ENCODE measurements at regions not wholly inside any gene's neighbourhood (a gene's known extent, or its start where the extent isn't known, plus 50 kb on each side); places are given as distances from the start of the nearest gene placed in this dataset.

DNA sequence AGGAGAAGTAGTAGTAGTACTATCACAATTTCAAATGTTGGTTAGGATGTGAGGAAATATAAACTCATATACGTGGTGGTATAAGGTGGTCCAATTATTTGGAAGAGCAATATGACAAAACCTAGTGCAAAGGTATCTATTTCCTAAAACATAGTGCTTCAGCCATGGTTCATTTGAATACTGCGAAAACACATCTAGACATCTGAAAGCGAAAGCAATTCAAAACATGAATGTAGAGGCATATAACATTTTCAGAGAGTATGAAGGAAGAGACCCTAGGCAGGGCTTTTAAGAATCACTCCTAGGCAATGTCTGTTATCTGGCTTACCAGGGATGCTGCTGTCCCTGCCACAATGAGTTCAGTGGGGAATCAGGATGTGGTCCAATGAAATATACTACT lies 1085.8 kb downstream of the TDRD15 start:
- DNase-seq (ENCODE audit: low read depth) = no peak

DNA sequence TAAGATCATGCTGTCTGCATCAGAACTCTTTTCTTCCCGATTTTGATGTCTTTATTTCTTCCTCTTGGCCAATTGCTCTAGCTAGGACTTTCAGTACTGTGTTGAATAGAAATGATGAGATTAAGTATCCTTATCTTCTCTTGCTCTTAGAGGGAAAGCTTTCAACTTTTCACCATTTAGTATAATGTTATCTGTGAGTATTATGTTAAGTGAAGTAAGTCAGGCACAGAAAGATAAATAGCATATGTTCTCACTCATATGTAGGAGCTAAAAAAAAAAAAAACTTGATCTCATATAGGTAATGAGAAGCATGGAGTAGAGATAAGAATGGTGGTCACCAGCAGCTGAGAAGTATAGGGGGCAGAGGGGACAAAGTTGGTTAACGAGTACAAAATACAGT lies 1089.5 kb downstream of the TDRD15 start:
- DNase-seq (ENCODE audit: low read depth) = no peak

DNA sequence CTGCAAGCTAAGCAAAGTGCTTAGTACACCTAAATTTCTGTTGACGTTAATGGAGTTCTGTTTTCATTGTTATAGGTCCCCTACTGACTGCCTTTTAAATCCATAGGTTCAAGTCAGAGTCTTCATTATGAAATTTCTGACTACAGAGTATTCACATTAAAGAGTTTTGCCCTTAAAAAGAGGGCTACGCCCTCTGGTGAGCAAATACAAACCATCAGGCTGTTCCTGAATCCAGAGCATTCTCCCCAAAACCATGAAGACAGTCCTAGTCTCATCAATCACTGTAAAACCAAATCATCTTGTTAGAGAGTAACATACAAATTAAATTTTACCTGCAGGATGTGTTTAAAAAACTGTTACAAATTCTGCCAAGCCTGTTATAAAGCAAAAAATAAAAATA lies 1091.7 kb downstream of the TDRD15 start:
- no peak for DNase-seq (ENCODE audit: low read depth)

DNA sequence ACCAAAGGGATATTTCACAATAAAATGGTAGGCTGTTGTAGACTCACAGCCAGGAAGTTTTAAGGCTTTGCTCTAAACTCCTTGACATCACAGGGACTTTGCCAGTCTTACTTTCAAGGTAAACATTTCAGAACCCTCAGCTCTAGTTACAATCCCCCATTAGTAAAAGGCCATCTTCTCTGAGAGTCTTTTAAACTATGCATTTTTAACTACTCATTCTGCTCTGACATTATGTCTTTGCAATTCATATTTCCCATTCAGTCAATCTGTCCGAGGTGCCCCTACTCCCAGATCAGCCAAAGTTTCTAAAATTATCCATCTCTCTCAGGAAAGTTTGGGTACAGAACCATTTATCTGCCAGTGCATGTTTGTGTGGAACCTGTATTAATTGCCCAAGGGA lies 1094.1 kb downstream of the TDRD15 start:
- no peak for DNase-seq (ENCODE audit: low read depth)

DNA sequence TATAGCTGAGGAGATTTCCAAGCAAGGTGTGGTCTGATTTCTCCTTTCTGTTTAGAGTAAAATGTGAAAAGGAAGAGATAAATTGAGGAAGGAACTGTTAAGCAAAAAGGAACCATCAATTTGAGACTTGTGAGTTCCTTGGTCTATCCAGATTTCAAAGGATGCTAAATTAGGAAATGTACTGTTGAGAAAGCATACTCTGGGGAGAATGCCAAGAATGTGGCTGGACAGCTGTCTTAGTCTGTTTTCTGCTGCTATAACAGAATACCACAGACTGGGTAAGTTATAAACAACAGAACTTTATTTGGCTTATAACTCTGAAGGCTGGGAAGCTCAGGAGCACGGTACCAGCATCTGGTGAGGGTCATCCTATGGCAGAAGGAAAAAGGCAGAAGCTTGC lies 1097.2 kb downstream of the TDRD15 start:
- DNase-seq (ENCODE audit: low read depth) = no peak

DNA sequence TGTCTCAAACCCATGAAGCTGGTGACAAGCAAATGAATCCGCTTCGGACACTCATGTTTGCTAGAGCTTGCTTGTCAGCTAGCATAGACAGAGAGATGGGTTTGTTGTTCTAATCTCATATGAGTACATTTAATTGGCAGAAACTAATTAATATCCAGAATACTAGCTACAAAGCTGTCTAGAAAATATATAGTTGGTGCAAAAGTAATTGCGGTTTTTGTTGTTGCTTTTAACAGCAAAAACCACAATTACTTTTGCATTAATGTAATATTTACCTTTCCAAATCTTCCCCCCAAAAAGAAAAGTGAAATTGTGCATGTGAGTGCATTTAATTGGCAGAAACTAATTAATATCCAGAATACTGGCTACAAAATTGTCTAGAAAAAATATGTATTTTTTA lies 1115.2 kb downstream of the TDRD15 start:
- DNase-seq (ENCODE audit: low read depth) = no peak

DNA sequence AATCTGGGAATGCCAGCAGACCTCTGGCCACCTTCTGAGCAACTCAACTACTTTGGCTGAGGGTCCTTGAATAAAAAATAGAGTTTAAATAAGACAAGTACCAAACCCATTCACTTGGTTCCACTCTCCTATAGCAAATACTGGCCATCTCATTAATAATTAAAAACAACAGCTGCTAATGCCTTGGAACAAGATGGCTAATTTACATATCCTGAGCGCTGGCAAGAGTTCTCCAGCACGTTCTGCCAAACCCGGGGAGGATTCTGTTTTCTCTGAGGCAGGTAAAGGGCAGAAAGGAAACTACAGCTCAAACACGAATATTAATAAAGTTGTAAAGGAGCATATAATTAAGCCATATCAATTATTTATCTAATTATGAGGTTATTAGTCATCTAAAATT lies 1123.7 kb downstream of the TDRD15 start:
- DNase-seq (ENCODE audit: low read depth) = no peak

DNA sequence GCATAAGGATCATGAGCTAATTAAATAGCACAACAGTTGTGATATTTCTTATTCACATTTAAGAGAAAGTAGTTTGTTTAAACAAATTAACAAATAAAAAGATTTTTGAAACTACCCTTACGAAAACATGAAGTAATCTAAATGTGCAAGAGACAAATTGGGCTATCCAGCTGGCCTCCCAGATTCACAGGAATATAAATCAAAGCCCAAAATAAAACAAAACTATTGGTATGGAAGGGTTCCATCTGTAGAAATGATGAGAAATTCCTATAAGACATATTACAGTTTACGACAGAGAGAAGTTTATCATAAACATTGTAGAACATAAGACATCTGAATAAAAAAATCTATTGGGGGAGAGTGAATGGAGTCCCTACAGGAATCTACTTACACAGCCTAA lies 1125.1 kb downstream of the TDRD15 start:
- no peak for DNase-seq (ENCODE audit: low read depth)

DNA sequence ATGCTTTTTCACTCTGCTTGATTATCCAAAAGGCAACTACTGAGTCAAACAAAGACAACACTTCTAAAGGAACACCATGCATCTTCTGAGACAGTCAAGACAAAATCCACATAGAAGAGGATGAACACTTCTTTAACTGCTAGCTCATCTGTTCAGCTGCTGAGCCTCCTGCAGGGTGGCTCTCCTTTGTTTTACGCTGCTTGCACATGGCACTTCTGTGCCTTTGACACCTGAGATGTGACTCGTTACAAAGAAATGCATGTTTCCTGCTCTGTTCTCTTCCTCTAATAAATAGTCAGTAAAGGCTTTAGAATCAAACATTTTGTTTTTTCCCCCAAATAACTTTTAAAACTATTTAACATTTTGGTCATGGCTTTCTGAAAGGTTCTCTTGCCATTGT lies 1129.4 kb downstream of the TDRD15 start:
- no peak for DNase-seq (ENCODE audit: low read depth)

DNA sequence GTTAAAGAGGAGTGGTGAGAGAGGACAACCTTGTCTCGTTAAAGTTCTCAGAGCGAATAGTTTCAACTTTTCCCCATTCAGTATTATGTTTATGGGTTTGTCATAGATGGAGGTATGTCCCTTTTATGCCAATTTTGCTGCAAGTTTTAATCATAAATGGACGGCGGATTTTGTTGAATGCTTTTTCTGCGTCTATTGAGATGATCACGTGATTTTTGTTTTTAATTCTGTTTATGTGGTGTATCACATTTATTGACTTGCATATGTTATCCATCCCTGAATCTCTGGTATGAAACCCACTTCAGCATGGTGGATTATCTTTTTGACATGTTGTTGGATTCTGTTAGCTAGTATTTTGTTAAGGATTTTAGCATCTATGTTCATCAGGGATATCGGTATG lies 1123.8 kb upstream of the KLHL29 start:
- no peak for DNase-seq (ENCODE audit: low read depth)

DNA sequence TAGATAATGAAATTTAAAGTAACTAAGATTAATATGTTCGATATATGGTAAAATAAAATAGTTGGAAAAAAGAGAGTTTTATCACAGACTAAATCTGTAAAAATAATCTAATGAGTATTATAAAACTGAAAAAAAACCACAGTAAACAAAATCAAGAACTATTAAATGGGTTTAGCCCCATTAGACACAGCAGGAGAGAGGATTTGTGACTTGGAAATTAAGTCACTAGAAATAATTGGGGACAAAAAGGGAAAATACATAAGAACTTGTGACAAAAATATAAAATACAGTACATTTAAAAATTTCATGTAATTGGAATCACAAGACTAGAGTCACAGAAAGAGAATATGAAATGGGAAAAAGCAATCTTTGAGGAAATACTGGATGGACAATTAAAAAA lies 1114.6 kb upstream of the KLHL29 start:
- no peak for DNase-seq (ENCODE audit: low read depth)

DNA sequence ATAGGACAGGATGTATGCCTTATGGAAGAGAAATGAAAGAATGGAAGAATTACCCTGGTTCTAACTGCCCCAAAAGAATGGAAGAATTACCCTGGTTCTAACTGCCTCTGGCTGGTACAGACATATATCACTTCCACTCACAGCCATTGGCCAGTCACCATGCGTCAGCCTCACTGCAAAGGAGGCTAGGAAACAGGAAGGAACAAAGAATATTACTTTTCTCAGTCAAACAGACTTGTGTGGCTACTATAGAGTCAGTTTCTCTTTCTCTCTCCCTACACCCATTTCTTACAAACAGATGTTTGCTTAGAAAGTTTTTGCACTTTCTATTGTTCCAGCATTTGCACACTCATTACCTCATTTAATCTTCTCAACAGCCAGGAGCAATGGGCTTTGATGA lies 1111.1 kb upstream of the KLHL29 start:
- DNase-seq (ENCODE audit: low read depth) = peak; percentile 11

DNA sequence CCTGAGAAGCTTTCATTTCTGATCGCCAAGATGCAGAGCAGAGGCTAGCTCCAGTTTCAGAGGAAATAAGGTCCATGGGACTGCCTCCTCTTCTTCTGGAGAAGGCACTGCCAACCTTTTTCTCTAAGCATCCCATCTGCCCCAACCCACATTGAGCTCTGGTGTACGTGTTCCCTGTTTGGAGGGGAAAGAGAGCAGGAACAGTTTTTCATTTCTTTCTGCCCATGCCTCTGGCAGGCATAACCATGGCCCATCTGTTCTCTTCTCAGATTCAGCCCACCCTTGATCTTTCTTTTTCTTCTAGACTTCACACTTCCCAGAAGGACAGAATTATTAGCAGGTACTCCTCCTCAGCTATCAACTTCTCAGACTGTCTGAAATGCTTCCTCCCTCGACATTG lies 1110.3 kb upstream of the KLHL29 start:
- DNase-seq (ENCODE audit: low read depth) = no peak

DNA sequence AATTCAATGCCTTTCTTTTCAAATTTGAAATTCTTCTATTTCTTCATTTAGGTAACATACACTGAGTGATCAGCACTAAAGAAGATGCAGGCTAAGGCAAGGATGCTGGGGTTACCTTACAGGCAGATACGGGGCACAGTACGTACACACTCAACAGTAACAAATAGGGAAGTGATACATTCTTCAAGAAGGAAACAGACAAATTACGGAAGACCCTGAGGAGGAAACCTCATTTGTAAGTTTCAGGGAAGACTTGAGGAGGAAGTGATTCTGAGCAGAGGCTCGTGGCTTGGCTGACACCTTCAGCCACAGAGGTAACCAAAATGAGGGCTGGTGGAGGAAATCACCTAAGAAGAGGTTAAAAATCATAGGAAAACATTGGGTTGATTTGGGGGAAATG lies 1108.3 kb upstream of the KLHL29 start:
- no peak for DNase-seq (ENCODE audit: low read depth)

DNA sequence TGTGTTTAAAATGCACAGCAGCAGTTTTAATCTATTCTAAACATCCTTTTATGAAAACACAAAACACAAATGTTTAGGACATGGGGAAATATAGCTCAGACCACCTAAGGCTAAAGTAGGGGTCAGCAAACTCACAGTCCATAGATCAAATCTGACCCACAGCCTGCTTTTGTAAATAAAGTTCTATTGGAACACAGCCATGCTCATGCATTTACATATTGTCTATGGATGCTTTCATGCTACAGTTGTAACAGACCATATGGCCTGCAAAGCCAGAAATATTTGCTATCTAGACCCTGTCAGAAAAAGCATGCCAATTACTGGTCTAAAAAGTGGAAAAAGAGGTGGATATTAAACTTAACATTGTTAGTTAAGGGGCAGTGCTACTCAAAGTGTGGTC lies 1105.4 kb upstream of the KLHL29 start:
- no peak for DNase-seq (ENCODE audit: low read depth)

DNA sequence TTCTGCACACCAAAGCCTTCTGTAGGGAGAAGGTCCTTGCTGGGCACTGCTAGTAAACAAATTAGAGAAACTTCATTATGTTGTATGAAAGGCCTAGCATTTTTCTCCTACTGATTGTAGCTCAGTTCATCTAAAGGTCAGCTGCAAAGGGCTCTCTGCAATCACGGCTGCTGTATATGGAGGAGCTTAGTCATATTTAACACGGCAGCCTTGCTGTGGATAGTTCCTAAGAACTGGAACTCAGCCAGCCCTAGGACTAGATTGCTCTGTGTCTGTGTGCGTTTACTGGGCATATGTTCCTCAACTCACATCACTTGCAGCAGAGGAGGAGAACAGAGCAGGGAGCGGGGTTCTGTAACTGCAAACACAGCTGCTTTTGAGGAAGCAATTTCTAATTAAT lies 1103.9 kb upstream of the KLHL29 start:
- peak; percentile 87 for DNase-seq (ENCODE audit: low read depth)

DNA sequence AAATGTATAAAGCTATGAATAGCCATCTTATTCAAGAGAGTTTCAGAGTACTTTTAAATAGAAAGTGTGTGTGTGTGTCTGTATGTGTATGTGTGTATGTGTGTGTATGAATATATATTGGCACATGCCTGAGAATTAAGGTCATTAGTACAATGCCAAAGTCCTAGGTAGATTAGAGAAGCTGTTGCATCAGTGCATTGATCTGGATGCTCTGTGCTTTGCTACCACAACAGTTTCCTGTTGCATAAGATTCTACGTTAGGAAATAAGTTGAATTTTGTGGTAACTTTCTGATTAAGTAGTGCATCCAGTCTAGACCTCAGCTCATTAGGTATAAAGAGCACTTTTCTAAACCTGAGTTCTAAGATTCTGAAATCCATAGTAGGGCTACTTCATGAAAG lies 1102.8 kb upstream of the KLHL29 start:
- no peak for DNase-seq (ENCODE audit: low read depth)

DNA sequence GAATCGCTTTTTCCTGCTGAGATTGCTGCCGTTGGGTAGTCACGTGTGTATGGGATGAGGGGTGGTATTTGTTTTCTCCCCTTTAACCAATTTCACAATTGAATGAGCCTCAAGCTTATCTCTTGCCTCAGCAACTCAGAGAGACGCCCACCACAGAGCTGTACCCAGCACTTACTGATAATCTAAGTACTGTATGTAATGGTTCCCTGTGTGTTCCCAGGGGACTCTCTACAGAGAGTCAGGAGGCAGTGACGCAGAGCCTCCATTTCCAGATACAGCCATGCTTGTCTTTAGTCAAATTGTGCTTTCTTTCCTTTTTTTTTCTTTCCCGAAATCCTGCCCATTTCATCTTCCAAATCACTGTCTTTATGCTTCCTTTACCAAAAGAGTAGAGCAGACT lies 1102.1 kb upstream of the KLHL29 start:
- DNase-seq (ENCODE audit: low read depth) = no peak

DNA sequence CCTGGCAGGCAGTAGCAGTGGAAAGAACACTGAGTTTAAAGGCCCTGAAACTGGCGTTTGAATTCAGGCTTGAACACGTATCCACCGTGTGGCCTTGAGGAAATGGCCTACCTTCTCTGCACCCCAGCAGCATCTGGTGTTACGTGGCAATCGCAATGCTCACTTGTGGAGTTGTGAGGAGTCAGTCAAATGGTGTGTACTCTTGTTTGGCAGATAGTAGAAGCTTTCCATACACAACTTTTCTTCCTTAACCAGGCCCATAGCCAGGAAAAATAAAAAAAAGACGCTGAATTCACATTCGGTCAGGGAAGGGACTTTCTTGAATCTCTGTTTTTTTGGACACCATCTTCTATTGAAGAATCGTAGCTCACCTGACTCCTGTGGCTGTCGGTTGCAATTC lies 1101.5 kb upstream of the KLHL29 start:
- DNase-seq (ENCODE audit: low read depth) = no peak

DNA sequence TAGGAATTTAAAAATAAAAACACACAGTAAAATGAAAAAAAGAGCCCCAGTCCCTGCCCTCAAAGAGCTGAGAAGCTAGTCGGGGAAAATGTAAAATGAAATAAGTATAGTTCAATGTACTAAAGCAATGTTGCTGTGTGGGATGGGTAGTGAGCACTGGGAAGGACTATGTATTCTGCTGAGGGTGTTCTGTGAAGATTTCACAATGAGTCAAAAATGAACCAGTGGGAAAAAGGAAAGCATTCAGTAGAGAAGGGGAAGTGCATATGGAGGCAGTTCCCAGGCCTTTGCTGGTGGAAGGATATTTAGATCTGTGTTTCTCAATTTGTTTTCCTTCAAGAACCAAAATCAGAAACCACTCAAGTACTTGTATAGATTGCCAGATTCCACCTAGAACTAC lies 1094.7 kb upstream of the KLHL29 start:
- no peak for DNase-seq (ENCODE audit: low read depth)

DNA sequence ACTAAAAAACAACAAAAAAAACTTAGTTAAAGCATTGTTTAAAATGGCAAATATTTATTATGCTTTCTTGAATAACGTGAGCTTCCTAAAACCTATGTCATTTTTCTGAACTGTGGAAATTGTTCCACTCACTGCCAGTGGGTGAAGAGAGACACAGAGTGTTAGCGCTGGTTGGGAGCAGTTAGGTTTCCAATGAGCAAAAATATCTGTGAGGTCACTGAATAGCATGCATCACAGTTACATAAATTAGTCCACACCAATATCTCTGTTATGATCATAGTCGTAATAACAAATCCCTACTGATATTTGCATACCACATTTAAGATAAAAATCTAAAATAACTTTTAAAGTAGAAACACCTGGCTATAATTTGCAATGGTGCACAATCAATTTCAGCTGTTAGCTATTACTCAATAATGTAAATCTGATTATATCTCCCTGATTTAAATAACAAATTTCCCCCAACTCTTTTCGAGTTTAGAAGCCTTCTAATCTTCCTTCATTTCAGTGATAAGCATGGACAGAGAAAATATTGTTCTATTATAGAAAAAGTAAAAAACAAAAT lies 1094.0 kb upstream of the KLHL29 start:
- no peak for DNase-seq (ENCODE audit: low read depth)

DNA sequence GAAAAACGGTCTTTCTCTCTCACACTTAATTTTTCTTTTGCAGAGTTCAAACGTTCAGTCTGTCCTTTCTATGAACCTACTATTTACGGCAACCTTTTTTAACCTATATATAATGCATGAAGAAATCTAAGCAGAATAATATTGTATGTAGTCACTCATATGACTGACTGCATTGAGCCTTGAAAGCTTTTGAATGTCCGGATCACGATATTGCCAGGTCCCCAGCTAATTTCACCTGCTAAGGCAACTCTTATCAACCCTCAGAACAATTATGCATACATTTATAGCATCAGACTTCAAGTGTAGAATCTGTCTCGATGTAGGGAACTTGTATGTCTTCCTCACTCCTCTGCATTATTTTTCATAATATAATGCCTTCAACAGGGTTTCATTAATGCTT lies 1083.8 kb upstream of the KLHL29 start:
- DNase-seq (ENCODE audit: low read depth) = no peak

DNA sequence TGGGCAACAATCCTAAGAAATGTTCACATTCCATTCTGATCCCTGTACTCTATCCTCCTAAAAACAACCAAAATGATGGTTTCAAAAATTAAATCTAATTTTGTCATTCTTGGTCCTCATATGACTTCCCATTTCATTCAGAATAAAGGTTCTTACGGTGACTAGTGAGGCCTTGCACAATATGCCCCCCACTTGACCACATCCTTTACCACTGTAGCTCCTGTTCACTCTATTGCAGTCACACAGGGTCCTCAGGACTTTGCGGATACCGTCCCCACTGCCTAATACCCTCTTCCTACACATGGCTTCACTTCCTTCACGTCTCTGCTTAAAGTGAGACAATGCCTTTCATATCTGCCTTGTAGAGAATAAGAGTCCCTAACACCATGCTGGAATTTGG lies 1058.7 kb upstream of the KLHL29 start:
- DNase-seq (ENCODE audit: low read depth) = no peak

DNA sequence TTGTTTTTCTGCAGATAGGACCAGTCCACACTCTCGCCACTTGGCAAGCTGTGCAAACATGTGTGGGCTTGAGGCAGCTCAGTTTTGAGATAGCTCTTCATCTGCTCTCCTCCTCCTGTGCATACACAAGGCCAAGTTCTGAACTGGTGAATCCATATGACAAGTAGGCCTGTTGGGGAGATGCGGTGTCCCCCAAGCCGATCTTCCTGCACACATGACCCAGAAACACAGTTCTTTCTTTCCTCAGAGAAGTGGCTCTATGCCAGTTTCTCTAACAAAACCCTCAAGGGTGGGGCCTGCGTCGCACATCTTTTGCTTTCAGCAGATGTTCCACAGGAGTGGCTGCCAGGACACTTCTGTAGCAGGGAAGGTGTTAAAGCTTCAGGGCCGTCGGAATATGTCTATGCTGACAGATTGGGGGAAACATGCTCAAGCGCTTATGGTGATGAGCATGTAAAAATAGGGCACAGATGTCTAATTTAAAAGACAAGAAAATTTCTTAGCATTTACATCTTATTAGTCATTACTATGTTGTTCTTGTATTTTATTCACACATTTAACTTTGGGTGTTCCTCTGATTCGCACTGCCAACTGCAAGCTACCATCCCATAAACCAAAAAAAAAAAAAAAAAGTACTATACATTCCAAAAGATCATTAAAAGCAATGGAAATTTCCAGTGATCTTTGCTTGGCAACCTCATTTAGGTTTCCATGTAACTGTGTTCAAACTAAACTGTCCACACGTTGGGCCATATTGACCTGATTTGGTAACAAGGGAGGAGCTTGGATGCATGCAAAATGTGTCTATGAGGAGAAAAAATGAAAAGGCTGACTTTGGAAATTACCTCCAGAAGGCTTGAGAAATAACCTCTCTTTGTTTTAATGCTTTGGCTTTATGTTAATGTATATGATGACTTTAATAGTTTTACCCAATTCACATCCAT lies 1055.5 kb upstream of the KLHL29 start:
- DNase-seq (ENCODE audit: low read depth) = no peak
